ENCODE measurements at regions not wholly inside any gene's neighbourhood (a gene's known extent, or its start where the extent isn't known, plus 50 kb on each side); places are given as distances from the start of the nearest gene placed in this dataset.

GRCh38 chr9:108568093-108568492, 287.7 kb downstream of the ACTL7B start:
- TF ChIP-seq POLR2AphosphoS5 (IDR thresholded peaks at IDR 0.05; ENCODE audit: low read depth) (no peak), ETS1 (IDR thresholded peaks at IDR 0.05) (no peak), EZH2 (IDR thresholded peaks at IDR 0.05; ENCODE audit: low read depth, unreplicated experiment) (no peak), EZH2phosphoT487 (IDR thresholded peaks at IDR 0.05; ENCODE audit: unreplicated experiment) (no peak), ZNF331 (CRISPR knock-in tag; IDR thresholded peaks at IDR 0.05; ENCODE audit: low read depth) (no peak), JUNB (IDR thresholded peaks at IDR 0.05; ENCODE audit: unreplicated experiment) (no peak), ZNF462 (CRISPR knock-in tag; IDR thresholded peaks at IDR 0.05) (no peak), NANOG (IDR thresholded peaks at IDR 0.05; ENCODE audit: borderline replicate concordance) (no peak), CREB1 (CRISPR knock-in tag; IDR thresholded peaks at IDR 0.05; ENCODE audit: low read depth) (no peak), ZNF114 (CRISPR knock-in tag; IDR thresholded peaks at IDR 0.05) (no peak)
- TF ChIP-seq, protein P1, sequence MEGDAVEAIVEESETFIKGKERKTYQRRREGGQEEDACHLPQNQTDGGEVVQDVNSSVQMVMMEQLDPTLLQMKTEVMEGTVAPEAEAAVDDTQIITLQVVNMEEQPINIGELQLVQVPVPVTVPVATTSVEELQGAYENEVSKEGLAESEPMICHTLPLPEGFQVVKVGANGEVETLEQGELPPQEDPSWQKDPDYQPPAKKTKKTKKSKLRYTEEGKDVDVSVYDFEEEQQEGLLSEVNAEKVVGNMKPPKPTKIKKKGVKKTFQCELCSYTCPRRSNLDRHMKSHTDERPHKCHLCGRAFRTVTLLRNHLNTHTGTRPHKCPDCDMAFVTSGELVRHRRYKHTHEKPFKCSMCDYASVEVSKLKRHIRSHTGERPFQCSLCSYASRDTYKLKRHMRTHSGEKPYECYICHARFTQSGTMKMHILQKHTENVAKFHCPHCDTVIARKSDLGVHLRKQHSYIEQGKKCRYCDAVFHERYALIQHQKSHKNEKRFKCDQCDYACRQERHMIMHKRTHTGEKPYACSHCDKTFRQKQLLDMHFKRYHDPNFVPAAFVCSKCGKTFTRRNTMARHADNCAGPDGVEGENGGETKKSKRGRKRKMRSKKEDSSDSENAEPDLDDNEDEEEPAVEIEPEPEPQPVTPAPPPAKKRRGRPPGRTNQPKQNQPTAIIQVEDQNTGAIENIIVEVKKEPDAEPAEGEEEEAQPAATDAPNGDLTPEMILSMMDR (conservative IDR thresholded peaks at IDR 0.05; ENCODE audit: low read depth in 2 of 2): no peak
- TF ChIP-seq, protein P2, sequence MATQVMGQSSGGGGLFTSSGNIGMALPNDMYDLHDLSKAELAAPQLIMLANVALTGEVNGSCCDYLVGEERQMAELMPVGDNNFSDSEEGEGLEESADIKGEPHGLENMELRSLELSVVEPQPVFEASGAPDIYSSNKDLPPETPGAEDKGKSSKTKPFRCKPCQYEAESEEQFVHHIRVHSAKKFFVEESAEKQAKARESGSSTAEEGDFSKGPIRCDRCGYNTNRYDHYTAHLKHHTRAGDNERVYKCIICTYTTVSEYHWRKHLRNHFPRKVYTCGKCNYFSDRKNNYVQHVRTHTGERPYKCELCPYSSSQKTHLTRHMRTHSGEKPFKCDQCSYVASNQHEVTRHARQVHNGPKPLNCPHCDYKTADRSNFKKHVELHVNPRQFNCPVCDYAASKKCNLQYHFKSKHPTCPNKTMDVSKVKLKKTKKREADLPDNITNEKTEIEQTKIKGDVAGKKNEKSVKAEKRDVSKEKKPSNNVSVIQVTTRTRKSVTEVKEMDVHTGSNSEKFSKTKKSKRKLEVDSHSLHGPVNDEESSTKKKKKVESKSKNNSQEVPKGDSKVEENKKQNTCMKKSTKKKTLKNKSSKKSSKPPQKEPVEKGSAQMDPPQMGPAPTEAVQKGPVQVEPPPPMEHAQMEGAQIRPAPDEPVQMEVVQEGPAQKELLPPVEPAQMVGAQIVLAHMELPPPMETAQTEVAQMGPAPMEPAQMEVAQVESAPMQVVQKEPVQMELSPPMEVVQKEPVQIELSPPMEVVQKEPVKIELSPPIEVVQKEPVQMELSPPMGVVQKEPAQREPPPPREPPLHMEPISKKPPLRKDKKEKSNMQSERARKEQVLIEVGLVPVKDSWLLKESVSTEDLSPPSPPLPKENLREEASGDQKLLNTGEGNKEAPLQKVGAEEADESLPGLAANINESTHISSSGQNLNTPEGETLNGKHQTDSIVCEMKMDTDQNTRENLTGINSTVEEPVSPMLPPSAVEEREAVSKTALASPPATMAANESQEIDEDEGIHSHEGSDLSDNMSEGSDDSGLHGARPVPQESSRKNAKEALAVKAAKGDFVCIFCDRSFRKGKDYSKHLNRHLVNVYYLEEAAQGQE (IDR thresholded peaks at IDR 0.05; ENCODE audit: unreplicated experiment): no peak

Data from GM23338 (cell line).